OCI-LY1 (cell line): ENCODE measurements at regions not wholly inside any gene's neighbourhood (a gene's known extent, or its start where the extent isn't known, plus 50 kb on each side); places are given as distances from the start of the nearest gene placed in this dataset.

Experiments used
- EZH2 ChIP-seq: fragments of 200-600 bp; sonication (generic), shearing (Covaris generic); IDR thresholded peaks from 2 replicates; pipeline ENCODE4 v1.8.0; 2017; ENCODE audit warnings: borderline replicate concordance, mixed run types, mild to moderate bottlenecking, antibody characterized with exemption, low read length, moderate library complexity, mixed read lengths
- TF ChIP-seq, protein P1 (sequence below): fragments of 200-600 bp; sonication (generic), shearing (Covaris generic); IDR thresholded peaks from 2 replicates; pipeline ENCODE4 v1.5.1; 2017; ENCODE audit warnings: mild to moderate bottlenecking, antibody characterized with exemption, low read length, moderate library complexity, mixed read lengths

DNA sequence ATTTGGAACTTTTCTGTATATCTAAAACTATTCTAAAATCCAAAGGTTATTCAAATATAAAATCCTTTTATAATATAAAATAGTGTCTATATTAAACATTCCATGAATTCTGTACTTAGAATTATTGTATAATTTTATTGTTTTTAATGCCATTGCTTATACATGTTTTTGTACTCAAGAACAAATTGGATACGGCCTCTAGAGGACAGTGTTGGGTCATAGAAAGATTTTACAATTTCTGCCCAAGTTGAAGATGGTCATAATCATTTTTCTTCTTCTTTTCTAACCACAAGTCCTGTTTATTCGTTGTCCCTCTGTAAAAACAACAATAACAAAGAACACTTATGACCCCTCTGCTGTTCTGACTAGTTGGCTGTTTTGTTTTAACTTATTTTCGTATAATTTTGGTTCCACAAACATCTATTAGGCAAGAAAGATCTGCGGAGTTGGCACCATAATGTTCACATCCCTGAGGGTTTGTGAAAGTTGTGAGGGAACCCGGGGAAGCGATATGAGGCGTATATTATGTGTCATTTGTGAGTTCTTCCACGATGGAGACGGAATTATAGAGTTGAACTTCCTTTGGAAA is 75.7 kb upstream of the KIF26B start:
- TF ChIP-seq, protein P1, sequence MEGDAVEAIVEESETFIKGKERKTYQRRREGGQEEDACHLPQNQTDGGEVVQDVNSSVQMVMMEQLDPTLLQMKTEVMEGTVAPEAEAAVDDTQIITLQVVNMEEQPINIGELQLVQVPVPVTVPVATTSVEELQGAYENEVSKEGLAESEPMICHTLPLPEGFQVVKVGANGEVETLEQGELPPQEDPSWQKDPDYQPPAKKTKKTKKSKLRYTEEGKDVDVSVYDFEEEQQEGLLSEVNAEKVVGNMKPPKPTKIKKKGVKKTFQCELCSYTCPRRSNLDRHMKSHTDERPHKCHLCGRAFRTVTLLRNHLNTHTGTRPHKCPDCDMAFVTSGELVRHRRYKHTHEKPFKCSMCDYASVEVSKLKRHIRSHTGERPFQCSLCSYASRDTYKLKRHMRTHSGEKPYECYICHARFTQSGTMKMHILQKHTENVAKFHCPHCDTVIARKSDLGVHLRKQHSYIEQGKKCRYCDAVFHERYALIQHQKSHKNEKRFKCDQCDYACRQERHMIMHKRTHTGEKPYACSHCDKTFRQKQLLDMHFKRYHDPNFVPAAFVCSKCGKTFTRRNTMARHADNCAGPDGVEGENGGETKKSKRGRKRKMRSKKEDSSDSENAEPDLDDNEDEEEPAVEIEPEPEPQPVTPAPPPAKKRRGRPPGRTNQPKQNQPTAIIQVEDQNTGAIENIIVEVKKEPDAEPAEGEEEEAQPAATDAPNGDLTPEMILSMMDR, result peak; percentile 60
- TF ChIP-seq EZH2, result no peak
